HG02610 (cell line): ENCODE measurements at regions not wholly inside any gene's neighbourhood (a gene's known extent, or its start where the extent isn't known, plus 50 kb on each side); places are given as distances from the start of the nearest gene placed in this dataset.
"Not testable (repeated sequence)": the region's sequence is repeated elsewhere in the genome, so short reads cannot be mapped to it uniquely, and the experiment has no call there.

Experiments used
- ATAC-seq: cut with Tn5 transposase; IDR thresholded peaks from one replicate; pipeline ENCODE4 v1.9.1; 2021; ENCODE audit warnings: mild to moderate bottlenecking, moderate library complexity; ENCODE audit not compliant: unreplicated experiment

DNA sequence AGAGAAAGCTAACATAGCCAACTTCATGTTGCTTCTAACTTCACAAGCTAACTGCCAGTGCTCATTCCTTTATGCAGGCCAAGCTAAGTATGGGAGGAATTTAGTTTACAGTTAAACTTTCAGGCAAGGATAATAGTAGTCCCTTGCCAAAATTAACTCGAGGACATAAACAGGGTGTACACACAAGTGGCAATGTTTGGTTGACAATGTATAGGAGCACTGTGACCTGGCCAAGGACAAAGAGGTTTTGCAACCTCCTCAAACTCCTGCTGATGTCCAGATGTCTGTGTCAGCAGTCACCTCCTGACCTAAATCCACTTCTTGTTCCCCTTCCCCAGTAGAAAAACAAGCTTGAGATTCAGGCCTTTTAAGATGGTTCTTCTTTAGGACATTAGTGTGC, 494.6 kb upstream of the KLF6 start:
- no peak for ATAC-seq

- no peak for ATAC-seq
Measured at GRCh38 chr10:4278186-4278585, 493.2 kb upstream of the KLF6 start.

GRCh38 chr10:4276151-4276550, 491.1 kb upstream of the KLF6 start:
- no peak for ATAC-seq

DNA sequence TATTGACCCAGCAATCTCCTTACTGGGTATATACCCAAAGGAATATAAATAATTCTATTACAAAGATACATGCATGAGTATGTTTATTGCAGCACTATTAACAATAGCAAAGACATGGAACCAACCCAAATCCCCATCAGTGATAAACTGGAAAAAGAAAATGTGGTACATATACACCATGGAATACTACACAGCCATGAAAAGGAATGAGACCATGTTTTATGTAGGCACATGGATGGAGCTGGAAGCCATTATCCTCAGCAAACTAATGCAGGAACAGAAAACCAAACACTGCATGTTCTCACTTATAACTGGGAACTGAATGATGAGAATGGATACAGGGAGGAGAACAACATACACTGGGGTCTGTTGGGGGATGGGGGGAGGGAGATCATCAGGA, 489.7 kb upstream of the KLF6 start:
- ATAC-seq: not testable (repeated sequence)

GRCh38 chr10:4271193-4271592, 486.2 kb upstream of the KLF6 start:
- ATAC-seq: no peak

DNA sequence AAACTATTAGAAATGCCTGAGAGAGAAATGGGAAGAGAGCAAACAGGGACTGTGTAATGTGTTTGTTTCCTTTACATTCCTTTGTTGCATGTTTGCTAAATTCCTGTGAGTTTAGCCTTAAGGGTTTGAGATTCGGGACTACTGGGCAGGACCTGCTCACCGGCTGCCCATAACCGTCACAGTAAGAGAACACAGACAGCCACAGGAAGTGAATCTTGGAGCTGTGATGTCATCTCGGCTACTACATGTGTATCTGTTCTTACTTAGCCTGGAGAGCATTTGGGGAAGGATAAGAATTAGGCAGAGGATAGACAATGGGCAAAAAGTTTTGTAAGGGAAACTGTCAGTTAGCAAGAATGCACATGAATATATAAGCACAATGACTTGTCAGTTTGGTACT, 485.1 kb upstream of the KLF6 start:
- no peak for ATAC-seq

DNA sequence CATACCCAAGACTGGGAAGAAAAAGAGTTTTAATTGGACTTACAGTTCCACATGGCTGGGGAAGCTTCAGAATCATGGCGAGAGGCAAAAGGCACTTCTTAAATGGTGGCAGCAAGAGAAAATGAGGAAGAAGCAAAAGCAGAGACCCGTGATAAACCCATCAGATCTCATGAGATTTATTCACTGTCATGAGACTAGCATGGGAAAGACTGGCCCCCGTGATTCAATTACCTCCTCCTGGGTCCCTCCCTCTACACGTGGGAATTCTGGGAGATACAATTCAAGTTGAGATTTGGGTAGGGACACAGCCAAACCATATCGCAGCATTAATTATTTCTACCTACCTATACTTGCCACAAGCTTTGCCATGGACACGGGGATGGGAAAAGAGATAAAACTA, 483.5 kb upstream of the KLF6 start:
- not testable (repeated sequence) for ATAC-seq

- ATAC-seq: no peak
Measured at GRCh38 chr10:4267086-4267773, 482.2 kb upstream of the KLF6 start.

DNA sequence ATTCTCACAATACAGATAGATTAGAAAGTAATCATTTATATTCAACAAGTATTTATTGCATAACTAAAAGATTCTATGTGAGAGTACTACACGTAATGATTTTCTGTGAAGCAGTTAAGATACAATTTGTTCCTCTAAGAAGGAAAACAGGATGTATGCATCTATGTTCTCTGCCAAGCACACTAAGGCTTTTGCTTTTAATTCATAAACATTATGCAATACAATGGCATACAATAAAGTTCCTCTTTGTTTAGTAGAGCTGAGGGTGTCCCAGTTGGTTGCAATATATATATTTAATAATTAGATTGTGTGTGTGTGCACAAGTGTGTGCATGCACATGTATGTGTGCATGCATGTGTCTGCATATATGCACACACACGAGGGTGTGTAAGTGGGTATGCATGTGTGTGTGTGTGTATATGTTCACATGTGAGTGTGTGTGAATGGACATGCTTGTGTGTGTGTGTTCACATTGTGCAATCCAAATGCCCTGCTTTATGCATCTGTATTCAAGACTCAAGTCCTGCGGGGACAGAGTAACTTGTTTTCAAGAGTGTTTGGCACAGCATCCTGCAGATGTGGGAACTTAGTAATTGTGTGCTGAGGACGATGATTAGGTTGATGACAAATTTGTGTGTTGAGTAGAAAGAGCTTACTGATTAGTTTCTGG, 481.5 kb upstream of the KLF6 start:
- ATAC-seq: no peak

DNA sequence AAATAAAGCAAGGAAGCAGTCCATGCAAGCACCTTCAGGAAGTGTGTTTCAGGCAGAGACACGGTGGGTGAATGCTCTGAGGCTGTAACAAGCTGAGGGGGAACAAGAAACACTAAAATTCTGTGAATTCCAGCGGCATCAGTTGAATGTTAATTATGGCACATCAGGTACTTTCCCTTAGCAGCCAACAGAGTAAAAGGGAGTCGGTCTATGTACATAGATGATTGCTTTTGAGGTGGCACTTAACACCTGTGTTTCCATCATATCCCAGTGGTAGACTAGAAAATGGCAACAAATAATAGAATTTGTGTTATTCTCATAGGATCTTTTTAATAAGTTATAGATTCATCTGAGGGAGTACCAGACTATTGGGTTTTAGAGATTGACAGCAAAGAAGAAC, 481.0 kb upstream of the KLF6 start:
- no peak for ATAC-seq

- ATAC-seq: no peak
Measured at GRCh38 chr10:4264209-4264865, 479.3 kb upstream of the KLF6 start.

DNA sequence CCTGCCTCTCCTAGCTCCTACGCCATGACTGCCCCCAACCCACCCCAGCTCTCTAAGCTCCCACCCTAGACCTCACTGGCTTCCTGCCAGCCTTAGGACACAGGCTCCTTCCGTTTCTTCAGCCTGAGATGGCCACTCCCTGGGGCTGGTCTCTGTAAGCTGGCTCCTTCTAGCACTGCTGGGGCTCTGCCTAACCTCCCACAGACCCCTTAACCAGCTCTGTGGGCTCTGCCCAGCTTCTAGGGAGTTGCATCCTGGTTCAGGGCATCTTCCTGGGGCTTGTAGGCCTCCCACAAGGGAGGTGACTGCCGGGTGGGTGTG, 478.6 kb upstream of the KLF6 start:
- ATAC-seq: no peak

DNA sequence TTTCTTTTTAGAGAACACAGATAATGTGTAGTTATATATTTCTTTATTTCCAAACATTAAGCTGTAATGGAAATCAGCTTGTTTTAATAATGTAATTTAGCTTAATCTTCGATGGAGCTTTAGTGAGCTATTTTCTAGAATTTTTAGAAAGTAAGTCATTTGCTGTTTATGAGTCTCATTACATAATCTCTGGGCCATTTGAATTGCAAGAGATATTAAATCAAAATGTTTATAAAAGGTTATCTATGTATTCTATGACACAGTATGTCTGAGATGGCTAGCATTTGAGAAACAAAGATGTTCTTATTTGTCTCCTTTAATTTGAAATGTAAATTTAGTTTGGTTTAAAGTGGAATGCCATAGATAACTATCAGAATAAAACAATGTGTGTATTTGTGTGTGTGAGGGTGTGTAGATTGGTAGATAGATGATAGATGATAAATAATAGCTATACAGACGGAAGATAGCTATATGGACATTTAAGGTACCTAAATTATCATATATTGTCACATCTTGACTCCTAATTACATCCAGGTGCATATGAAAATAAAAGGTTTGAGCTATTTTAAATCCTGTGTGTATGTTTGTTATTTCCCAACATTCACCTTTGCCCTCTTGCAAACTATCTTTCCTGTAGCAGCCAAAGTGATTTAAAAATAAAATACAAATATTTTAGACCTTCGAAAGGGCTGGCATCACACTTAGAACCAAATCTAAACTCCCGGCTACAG, 478.0 kb upstream of the KLF6 start:
- no peak for ATAC-seq

DNA sequence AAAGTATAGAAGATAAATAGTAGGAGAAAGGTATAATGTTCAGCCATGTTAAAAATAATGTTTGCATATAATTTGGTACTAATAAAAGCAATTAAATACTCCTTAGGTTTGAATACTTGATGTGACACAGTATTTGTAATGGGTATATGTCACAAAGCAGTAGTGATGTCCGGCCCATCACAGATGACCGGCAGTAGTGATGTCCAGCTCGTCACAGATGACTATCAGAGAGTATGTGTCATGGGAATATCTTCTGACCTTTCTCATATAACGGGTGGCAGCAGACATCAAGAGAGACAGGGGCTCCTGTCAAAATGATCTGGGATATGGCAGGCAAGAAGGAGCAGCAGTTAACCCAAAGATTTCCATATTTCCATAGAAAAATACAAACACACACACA, 477.4 kb upstream of the KLF6 start:
- no peak for ATAC-seq

GRCh38 chr10:4260483-4261124, 475.6 kb upstream of the KLF6 start:
- ATAC-seq: no peak

- ATAC-seq: no peak
Measured at GRCh38 chr10:4257939-4258465, 473.0 kb upstream of the KLF6 start.

GRCh38 chr10:4256971-4257370, 472.0 kb upstream of the KLF6 start:
- no peak for ATAC-seq

DNA sequence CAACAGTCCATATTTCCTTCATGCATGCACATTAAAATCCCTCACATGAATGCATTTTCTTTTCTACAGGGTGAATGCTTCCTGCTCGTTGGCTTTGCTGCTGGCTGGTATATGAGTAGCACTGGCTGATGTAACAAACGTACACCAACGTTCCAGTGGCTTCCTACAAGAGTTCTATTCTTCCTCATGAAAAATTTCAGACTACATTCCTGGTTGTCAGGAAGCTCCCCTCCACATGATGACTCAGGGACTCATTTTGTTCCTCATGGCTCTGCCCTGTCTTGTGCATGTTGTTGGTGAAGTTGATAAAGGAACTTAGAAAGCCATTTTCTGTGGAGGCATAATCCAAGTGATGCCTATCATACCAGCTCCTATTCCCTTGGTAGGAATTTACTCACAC, 470.7 kb upstream of the KLF6 start:
- ATAC-seq: no peak

- no peak for ATAC-seq
Measured at GRCh38 chr10:4254101-4254994, 469.3 kb upstream of the KLF6 start.

DNA sequence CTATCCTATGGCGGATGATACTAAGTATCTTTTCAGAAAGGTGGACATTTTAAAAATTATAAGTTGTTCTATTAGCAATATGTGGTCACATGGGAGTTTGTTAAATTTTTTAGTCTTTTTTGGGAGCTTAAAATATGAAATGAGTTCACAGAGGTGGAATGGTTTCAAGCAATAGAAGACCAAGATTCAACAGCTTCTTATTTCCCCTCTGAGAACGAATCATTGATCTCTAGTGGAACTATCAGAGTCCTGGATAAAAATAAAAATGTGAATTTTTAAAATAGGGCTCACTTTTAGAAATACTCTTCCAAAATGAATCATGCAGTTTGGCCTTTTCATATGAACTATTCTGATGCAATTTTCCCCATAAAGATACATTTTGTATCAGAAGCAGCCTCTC, 467.7 kb upstream of the KLF6 start:
- ATAC-seq: no peak
